PC-3 (cell line): ENCODE measurements at regions not wholly inside any gene's neighbourhood (a gene's known extent, or its start where the extent isn't known, plus 50 kb on each side); places are given as distances from the start of the nearest gene placed in this dataset.

Source experiments
- ATAC-seq: fragments of 200-7000 bp; cut with Tn5 transposase; 2 replicates; pipeline ENCODE4 v1.9.1; 2020; ENCODE audit warnings: mild to moderate bottlenecking, moderate library complexity
- BruUV-seq: library from RNA; stranded (reverse); fragments of 400-500 nt; replicated peaks from 2 replicates; lab custom pipeline; 2021; lab: Mats Ljungman, UMichigan
- CTCF ChIA-PET: fragments of 300-600 bp; sonication (Branson Sonifier 250); formaldehyde crosslinking; loops from one replicate; lab custom pipeline; 2022; ENCODE audit warnings: antibody characterized with exemption; lab: Charles Lee
- POLR2A ChIA-PET: fragments of 300-600 bp; sonication (Branson Sonifier 250); formaldehyde crosslinking; loops from one replicate; lab custom pipeline; 2022; ENCODE audit warnings: antibody characterized with exemption; ENCODE audit not compliant: unreplicated experiment; lab: Charles Lee
- DNase-seq: peaks from one replicate; pipeline ENCODE4 v3.0.0-alpha.2; 2015
- H2AFZ ChIP-seq: fragments of 300-600 bp; sonication (generic); 2 replicates; pipeline ENCODE4 v1.6.0; 2016; ENCODE audit warnings: antibody characterized with exemption, low read length
- H3F3A ChIP-seq: fragments of 300-600 bp; sonication (generic); one replicate; pipeline ENCODE4 v1.6.0; 2017; ENCODE audit warnings: antibody characterized with exemption, low read length, control low read depth, mild to moderate bottlenecking; ENCODE audit not compliant: unreplicated experiment
- H3K27ac ChIP-seq: fragments of 300-600 bp; sonication (generic); 2 replicates; pipeline ENCODE4 v1.5.1; 2016; ENCODE audit warnings: mild to moderate bottlenecking, low read length
- H3K27me3 ChIP-seq: fragments of 300-600 bp; sonication (generic); 2 replicates; pipeline ENCODE4 v1.6.1; 2016; ENCODE audit warnings: low read length, mixed read lengths
- H3K36me3 ChIP-seq: fragments of 300-600 bp; sonication (generic); 2 replicates; pipeline ENCODE4 v1.6.1; 2016; ENCODE audit warnings: low read depth, mixed run types, low read length, mixed read lengths
- H3K4me1 ChIP-seq: fragments of 300-600 bp; sonication (generic); 2 replicates; pipeline ENCODE4 v1.5.1; 2016; ENCODE audit warnings: low read length; ENCODE audit not compliant: insufficient read depth
- H3K4me2 ChIP-seq: fragments of 300-600 bp; sonication (generic); 2 replicates; pipeline ENCODE4 v1.6.0; 2016; ENCODE audit warnings: low read length
- H3K4me3 ChIP-seq: fragments of 300-600 bp; sonication (generic); 2 replicates; pipeline ENCODE4 v1.5.1; 2016; ENCODE audit warnings: mild to moderate bottlenecking, low read length, mixed read lengths
- H3K79me2 ChIP-seq: fragments of 300-600 bp; sonication (generic); 2 replicates; pipeline ENCODE4 v1.6.1; 2017; ENCODE audit warnings: low read length, mixed read lengths
- H3K9ac ChIP-seq: fragments of 300-600 bp; sonication (generic); 2 replicates; pipeline ENCODE4 v1.6.0; 2016; ENCODE audit warnings: mild to moderate bottlenecking, low read length
- H3K9me2 ChIP-seq: fragments of 300-600 bp; sonication (generic); replicated peaks from 2 replicates; pipeline ENCODE4 v1.6.1; 2016; ENCODE audit warnings: mixed run types, low read length, mixed read lengths
- H3K9me3 ChIP-seq: fragments of 300-600 bp; sonication (generic); 2 replicates; pipeline ENCODE4 v1.6.1; 2016; ENCODE audit warnings: low read length, mixed read lengths
- H4K20me1 ChIP-seq: fragments of 300-600 bp; sonication (generic); 2 replicates; pipeline ENCODE4 v1.6.1; 2016; ENCODE audit warnings: low read length, mixed read lengths
- EZH2 ChIP-seq: fragments of 300-600 bp; sonication (generic); IDR thresholded peaks from one replicate; pipeline ENCODE4 v1.6.1; 2017; ENCODE audit warnings: antibody characterized with exemption, mild to moderate bottlenecking, low read length; ENCODE audit not compliant: unreplicated experiment
- EZH2phosphoT487 ChIP-seq: fragments of 300-600 bp; sonication (generic); IDR thresholded peaks from 2 replicates; pipeline ENCODE4 v1.6.1; 2018; ENCODE audit warnings: mild to moderate bottlenecking, antibody characterized with exemption, low read length, borderline replicate concordance
- intact Hi-C: fragments of 100-400 bp; cut with micrococcal nuclease; formaldehyde crosslinking; loops from 2 replicates; pipeline ENCODE4 v1.9.0; 2023
- TF ChIP-seq, protein P1 (sequence below): fragments of 300-600 bp; sonication (generic); conservative IDR thresholded peaks from 2 replicates; pipeline ENCODE4 v1.5.1; 2017; ENCODE audit warnings: antibody characterized with exemption, low read depth, mild to moderate bottlenecking, low read length

GRCh38 chr6:134378426-134378825, 60.5 kb upstream of the SGK1 start:
- TF ChIP-seq EZH2phosphoT487, result no peak
- TF ChIP-seq, protein P1, sequence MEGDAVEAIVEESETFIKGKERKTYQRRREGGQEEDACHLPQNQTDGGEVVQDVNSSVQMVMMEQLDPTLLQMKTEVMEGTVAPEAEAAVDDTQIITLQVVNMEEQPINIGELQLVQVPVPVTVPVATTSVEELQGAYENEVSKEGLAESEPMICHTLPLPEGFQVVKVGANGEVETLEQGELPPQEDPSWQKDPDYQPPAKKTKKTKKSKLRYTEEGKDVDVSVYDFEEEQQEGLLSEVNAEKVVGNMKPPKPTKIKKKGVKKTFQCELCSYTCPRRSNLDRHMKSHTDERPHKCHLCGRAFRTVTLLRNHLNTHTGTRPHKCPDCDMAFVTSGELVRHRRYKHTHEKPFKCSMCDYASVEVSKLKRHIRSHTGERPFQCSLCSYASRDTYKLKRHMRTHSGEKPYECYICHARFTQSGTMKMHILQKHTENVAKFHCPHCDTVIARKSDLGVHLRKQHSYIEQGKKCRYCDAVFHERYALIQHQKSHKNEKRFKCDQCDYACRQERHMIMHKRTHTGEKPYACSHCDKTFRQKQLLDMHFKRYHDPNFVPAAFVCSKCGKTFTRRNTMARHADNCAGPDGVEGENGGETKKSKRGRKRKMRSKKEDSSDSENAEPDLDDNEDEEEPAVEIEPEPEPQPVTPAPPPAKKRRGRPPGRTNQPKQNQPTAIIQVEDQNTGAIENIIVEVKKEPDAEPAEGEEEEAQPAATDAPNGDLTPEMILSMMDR, result no peak
- TF ChIP-seq EZH2, result no peak
- Histone ChIP-seq H2AFZ (no peak overlapping the region), H3K27me3 (no peaks in the 10 kb centered on the region), H3K4me1 (peaks cover 13% of the 10 kb centered on the region), H3K4me2 (no peak overlapping the region), H4K20me1 (no peaks in the 10 kb centered on the region), H3K36me3 (no peaks in the 10 kb centered on the region), H3K9ac (no peak overlapping the region), H3K9me3 (no peaks in the 10 kb centered on the region), H3K27ac (no peak overlapping the region), H3K9me2 (no peaks in the 10 kb centered on the region), H3K79me2 (no peaks in the 10 kb centered on the region), H3F3A (no peaks in the 10 kb centered on the region), H3K4me3 (no peak overlapping the region)
- DNase-seq (no peak), ATAC-seq (no peak)
- intact Hi-C loops, result no loop called here
- ChIA-PET CTCF (no interaction called here), POLR2A (no interaction called here)
- no TSS peak for BruUV-seq

GRCh38 chr6:134376785-134377184, 58.9 kb upstream of the SGK1 start:
- Histone ChIP-seq H2AFZ (no peak overlapping the region), H3K9me3 (no peaks in the 10 kb centered on the region), H3K4me2 (no peak overlapping the region), H3K27me3 (no peaks in the 10 kb centered on the region), H3F3A (no peaks in the 10 kb centered on the region), H3K9me2 (no peaks in the 10 kb centered on the region), H3K9ac (no peak overlapping the region), H3K4me1 (peaks cover 19% of the 10 kb centered on the region), H3K4me3 (no peak overlapping the region), H3K79me2 (no peaks in the 10 kb centered on the region), H3K36me3 (no peaks in the 10 kb centered on the region), H3K27ac (no peak overlapping the region), H4K20me1 (no peaks in the 10 kb centered on the region)
- BruUV-seq, result no TSS peak
- TF ChIP-seq, protein P1, result no peak
- TF ChIP-seq EZH2 (no peak), EZH2phosphoT487 (no peak)
- ChIA-PET CTCF (no interaction called here), POLR2A (no interaction called here)
- no peak for DNase-seq
- intact Hi-C loops, result no loop called here
- no peak for ATAC-seq

- intact Hi-C loops, result no loop called here
- no peak overlapping the region for H3K9ac ChIP-seq
- no peaks in the 10 kb centered on the region for H3K9me2 ChIP-seq
- H3F3A ChIP-seq, result no peaks in the 10 kb centered on the region
- H3K27me3 ChIP-seq, result no peaks in the 10 kb centered on the region
- TF ChIP-seq, protein P1, result no peak
- TF ChIP-seq EZH2 (no peak), EZH2phosphoT487 (no peak)
- H3K27ac ChIP-seq, result no peak overlapping the region
- peaks cover 19% of the 10 kb centered on the region for H3K4me1 ChIP-seq
- no peak overlapping the region for H2AFZ ChIP-seq
- H3K4me2 ChIP-seq, result no peak overlapping the region
- DNase-seq, result no peak
- no peaks in the 10 kb centered on the region for H3K36me3 ChIP-seq
- ChIA-PET CTCF (no interaction called here), POLR2A (no interaction called here)
- no peak for ATAC-seq
- H3K4me3 ChIP-seq, result no peak overlapping the region
- BruUV-seq, result no TSS peak
- no peaks in the 10 kb centered on the region for H4K20me1 ChIP-seq
- H3K9me3 ChIP-seq, result no peaks in the 10 kb centered on the region
- no peaks in the 10 kb centered on the region for H3K79me2 ChIP-seq
Measured at GRCh38 chr6:134375220-134375580, 57.3 kb upstream of the SGK1 start.
